Body of pancreas (tissue), 4 donors: ENCODE measurements at regions not wholly inside any gene's neighbourhood (a gene's known extent, or its start where the extent isn't known, plus 50 kb on each side); places are given as distances from the start of the nearest gene placed in this dataset.

Source experiments
- ATAC-seq: fragments of 150-250 bp; one replicate; pipeline ENCODE4 v1.9.1; 2016
- DNase-seq, 4 donors: peaks; one replicate each; pipeline ENCODE4 v3.0.0-alpha.2; 2019
- H3K27ac ChIP-seq, 4 donors: fragments of 200-600 bp; sonication (generic); 1 replicate in 3 of 4; 2 replicates in 1 of 4; pipeline versions ENCODE4 v1.5.1 to v1.6.1; 2016 to 2019; ENCODE audit warnings: mild to moderate bottlenecking in 1 of 4, mixed read lengths in 1 of 4, moderate library complexity in 1 of 4
- H3K27me3 ChIP-seq, 2 donors: fragments of 200-600 bp; sonication (generic); one replicate each; pipeline ENCODE4 v1.6.0; 2016; ENCODE audit warnings: mild to moderate bottlenecking in 1 of 2
- H3K36me3 ChIP-seq, 2 donors: fragments of 200-600 bp; sonication (generic); replicated peaks in 1 of 2; 2 replicates each; pipeline ENCODE4 v1.5.1; 2016; ENCODE audit warnings: low read depth in 2 of 2; ENCODE audit not compliant: insufficient read depth in 1 of 2
- H3K4me1 ChIP-seq: fragments of 200-600 bp; sonication (generic); one replicate; pipeline ENCODE4 v1.6.0; 2016
- H3K4me3 ChIP-seq, 2 donors: fragments of 200-600 bp; sonication (generic); 1 replicate in 1 of 2; 2 replicates in 1 of 2; pipeline ENCODE4 v1.5.1; 2016 to 2019
- H3K9me3 ChIP-seq, 3 donors: fragments of 200-600 bp; sonication (generic); 1 replicate in 2 of 3; 2 replicates in 1 of 3; pipeline ENCODE4 v1.5.1; 2016
- CTCF ChIP-seq, 7 experiments: fragments of 450-650 bp in 4 of 7; fragments of 200-600 bp in 3 of 7; sonication (generic) in 3 of 7; IDR thresholded peaks; one replicate each; pipeline ENCODE4 v1.5.1; 2016 to 2019; ENCODE audit warnings: antibody characterized with exemption in 7 of 7
- POLR2A ChIP-seq, 3 donors: fragments of 450-650 bp; IDR thresholded peaks; one replicate each; pipeline ENCODE4 v1.6.1; 2016; ENCODE audit warnings: antibody characterized with exemption in 3 of 3, mild to moderate bottlenecking in 2 of 3
- WGBS, 2 donors: methylation state at CpG; one replicate each; pipeline ENCODE4 v1.1.5; 2017; 5-methylcytosine and 5-hydroxymethylcytosine counted together
- intact Hi-C: fragments of 100-400 bp; cut with DNase I; formaldehyde crosslinking; loops from one replicate; pipeline ENCODE4 v1.15.1; 2023

- no peaks in the 10 kb centered on the region for H3K9me3 ChIP-seq
- H3K36me3 ChIP-seq: no peaks in the 10 kb centered on the region
- no peak overlapping the region for H3K4me3 ChIP-seq
- no peaks in the 10 kb centered on the region for H3K4me1 ChIP-seq
- no peak for DNase-seq
- no peak overlapping the region for H3K27ac ChIP-seq
- WGBS, 2 donors: 55 to 68% methylated on average over 9 of the region's 9 CpGs
- TF ChIP-seq CTCF (IDR thresholded peaks at IDR 0.05) (no peak), POLR2A (IDR thresholded peaks at IDR 0.05) (no peak)
- intact Hi-C loops: no loop called here
- no peaks in the 10 kb centered on the region for H3K27me3 ChIP-seq
- no peak for ATAC-seq
These were observed 568.3 kb downstream of the CCDC171 start for GRCh38 chr9:16121168-16121567.

- Histone ChIP-seq H3K9me3 (no peaks in the 10 kb centered on the region), H3K4me1 (no peaks in the 10 kb centered on the region), H3K27me3 (no peaks in the 10 kb centered on the region), H3K36me3 (no peaks in the 10 kb centered on the region), H3K27ac (no peak overlapping the region), H3K4me3 (no peak overlapping the region)
- TF ChIP-seq POLR2A (IDR thresholded peaks at IDR 0.05) (no peak), CTCF (IDR thresholded peaks at IDR 0.05) (no peak)
- DNase-seq (no peak), ATAC-seq (no peak)
- 59 to 78% methylated on average over 7 of the region's 7 CpGs for WGBS, 2 donors
- intact Hi-C loops: no loop called here
These were observed 568.9 kb downstream of the CCDC171 start for GRCh38 chr9:16121601-16122286.

DNA sequence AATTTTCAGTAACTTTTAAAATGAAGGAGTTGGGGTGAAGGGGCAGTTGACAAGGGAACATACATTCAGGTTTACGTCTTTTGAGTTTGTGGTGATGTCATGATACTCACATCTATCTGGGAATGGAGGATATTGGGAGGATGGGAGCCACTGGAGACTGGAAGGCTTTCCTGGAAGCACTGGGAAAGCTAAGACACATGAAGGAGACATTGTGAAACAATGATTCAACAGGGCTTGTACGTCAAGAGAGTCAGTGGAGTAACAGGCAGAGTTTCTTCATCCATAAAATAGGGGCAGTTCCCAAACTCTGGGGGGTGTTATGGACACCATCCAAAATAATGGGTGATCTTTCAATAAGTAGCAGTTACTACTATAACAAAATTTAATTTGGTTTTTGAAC is 572.8 kb downstream of the CCDC171 start:
- no peak for DNase-seq
- H3K4me1 ChIP-seq: no peaks in the 10 kb centered on the region
- intact Hi-C loops: no loop called here
- 59 to 79% methylated on average over 2 of the region's 2 CpGs for WGBS, 2 donors
- no peaks in the 10 kb centered on the region for H3K36me3 ChIP-seq
- H3K9me3 ChIP-seq: no peaks in the 10 kb centered on the region
- no peak overlapping the region for H3K27ac ChIP-seq
- H3K4me3 ChIP-seq: no peak overlapping the region
- no peak for TF ChIP-seq CTCF (IDR thresholded peaks at IDR 0.05)
- no peak for TF ChIP-seq POLR2A (IDR thresholded peaks at IDR 0.05)
- H3K27me3 ChIP-seq: no peaks in the 10 kb centered on the region
- no peak for ATAC-seq

DNA sequence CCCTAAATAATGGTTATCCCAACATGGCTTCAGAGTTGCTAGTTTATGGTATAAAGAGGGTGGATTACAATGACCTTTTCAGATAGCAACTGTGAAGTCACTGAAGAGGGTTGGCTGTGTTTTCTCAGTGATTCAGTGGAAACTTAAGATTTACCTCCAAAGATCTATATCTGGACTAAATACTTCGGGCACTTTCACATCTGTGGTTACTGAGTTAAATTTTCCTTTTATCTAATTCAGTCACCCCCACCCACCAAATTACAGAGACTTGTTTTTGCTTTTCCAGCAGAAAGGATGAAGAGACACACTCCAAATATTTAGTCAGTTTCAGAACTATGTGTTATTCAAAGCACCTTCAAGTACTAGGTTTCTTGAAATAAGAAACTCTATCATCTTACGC is 573.2 kb downstream of the CCDC171 start:
- ATAC-seq (no peak), DNase-seq (no peak)
- no peaks in the 10 kb centered on the region for H3K9me3 ChIP-seq
- H3K4me1 ChIP-seq: no peaks in the 10 kb centered on the region
- H3K36me3 ChIP-seq: no peaks in the 10 kb centered on the region
- H3K27me3 ChIP-seq: no peaks in the 10 kb centered on the region
- H3K4me3 ChIP-seq: no peak overlapping the region
- no peak overlapping the region for H3K27ac ChIP-seq
- intact Hi-C loops: no loop called here
- 58 to 65% methylated on average over 2 of the region's 2 CpGs for WGBS, 2 donors
- TF ChIP-seq CTCF (IDR thresholded peaks at IDR 0.05) (no peak), POLR2A (IDR thresholded peaks at IDR 0.05) (no peak)

DNA sequence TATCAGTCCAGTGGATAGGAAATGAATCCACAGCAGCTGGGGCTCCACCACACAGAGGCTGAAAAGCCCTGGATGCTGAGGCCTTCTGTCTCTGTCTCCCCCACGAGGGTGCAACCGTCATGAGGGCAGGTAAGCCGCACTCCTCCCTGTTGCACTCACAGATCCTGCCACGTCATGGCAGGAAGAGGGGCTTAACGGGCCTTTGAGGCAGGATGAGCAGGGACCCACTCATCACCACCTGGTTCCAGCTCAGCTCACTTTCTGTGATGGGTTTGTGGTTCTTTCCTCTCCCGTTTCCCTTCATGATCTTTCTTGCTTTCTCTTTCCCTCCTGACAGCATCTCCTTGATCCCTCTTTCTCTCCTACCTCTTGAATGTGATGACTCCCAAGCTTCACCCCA is 575.2 kb downstream of the CCDC171 start:
- DNase-seq (no peak), ATAC-seq (no peak)
- no peak for TF ChIP-seq CTCF (IDR thresholded peaks at IDR 0.05)
- H3K4me3 ChIP-seq: no peak overlapping the region
- intact Hi-C loops: no loop called here
- H3K36me3 ChIP-seq: no peaks in the 10 kb centered on the region
- H3K27ac ChIP-seq: no peak overlapping the region
- H3K9me3 ChIP-seq: no peaks in the 10 kb centered on the region
- 77 to 78% methylated on average over 6 of the region's 6 CpGs for WGBS, 2 donors
- H3K4me1 ChIP-seq: no peaks in the 10 kb centered on the region
- no peaks in the 10 kb centered on the region for H3K27me3 ChIP-seq
